Muscle of leg (tissue), 3 donors: ENCODE measurements at regions not wholly inside any gene's neighbourhood (a gene's known extent, or its start where the extent isn't known, plus 50 kb on each side); places are given as distances from the start of the nearest gene placed in this dataset.
"Not testable (repeated sequence)": the region's sequence is repeated elsewhere in the genome, so short reads cannot be mapped to it uniquely, and the experiment has no call there.

Experiments
- DNase-seq: peaks from one replicate; pipeline ENCODE4 v3.0.0; 2013
- H3K27ac ChIP-seq: one replicate; pipeline ENCODE4 v1.5.1; 2013; ENCODE audit warnings: mild to moderate bottlenecking, low read length, control low read depth
- H3K27me3 ChIP-seq: one replicate; pipeline ENCODE4 v1.6.1; 2013; ENCODE audit warnings: low read length; ENCODE audit not compliant: control insufficient read depth, insufficient read depth
- H3K36me3 ChIP-seq: one replicate; pipeline ENCODE4 v1.6.1; 2013; ENCODE audit warnings: low read length; ENCODE audit not compliant: control insufficient read depth, insufficient read depth
- H3K4me1 ChIP-seq: one replicate; pipeline ENCODE4 v1.6.1; 2013; ENCODE audit warnings: low read length; ENCODE audit not compliant: control insufficient read depth, insufficient read depth
- H3K4me3 ChIP-seq: one replicate; pipeline ENCODE4 v1.5.1; 2013; ENCODE audit warnings: low read length, control low read depth
- H3K9me3 ChIP-seq: replicated peaks from 2 replicates; pipeline ENCODE4 v1.6.1; 2013; ENCODE audit warnings: low read depth, low read length; ENCODE audit not compliant: control insufficient read depth
- WGBS: methylation state at CpG from one replicate; pipeline ENCODE4 v1.1.5; 2013; ENCODE audit warnings: missing lambda C conversion rate; ENCODE audit not compliant: insufficient coverage; 5-methylcytosine and 5-hydroxymethylcytosine counted together

- WGBS = no CpG with 5 or more reads among the region's 3 CpGs
- Histone ChIP-seq H3K4me1 (no peaks in the 10 kb centered on the region), H3K36me3 (no peaks in the 10 kb centered on the region), H3K27me3 (no peaks in the 10 kb centered on the region), H3K27ac (no peak overlapping the region), H3K9me3 (no peaks in the 10 kb centered on the region), H3K4me3 (no peak overlapping the region)
- no peak for DNase-seq
Observed at GRCh38 chr5:156197042-156197635, 129.8 kb upstream of the SGCD start.

DNA sequence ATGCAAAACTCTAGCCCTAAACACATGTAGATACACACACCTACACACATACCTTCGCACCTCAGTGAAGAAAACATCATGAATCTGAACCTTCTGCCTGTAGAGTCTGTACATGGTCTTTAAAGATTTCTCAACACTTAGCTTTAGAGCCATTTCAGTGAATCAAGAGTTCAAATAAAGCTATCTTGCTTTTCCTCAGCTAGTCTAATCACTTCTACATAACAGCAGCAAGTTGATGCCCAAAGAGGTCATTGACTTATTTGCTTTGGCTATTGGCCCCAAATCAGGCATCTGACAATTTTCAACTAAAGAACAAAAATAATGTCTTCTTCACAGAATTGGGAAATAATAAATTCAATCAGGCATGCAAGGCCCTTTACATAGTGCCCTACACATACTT is 127.9 kb upstream of the SGCD start:
- Histone ChIP-seq H3K36me3 (no peaks in the 10 kb centered on the region), H3K27ac (no peak overlapping the region), H3K9me3 (no peaks in the 10 kb centered on the region), H3K4me1 (no peaks in the 10 kb centered on the region), H3K4me3 (no peak overlapping the region), H3K27me3 (no peaks in the 10 kb centered on the region)
- no peak for DNase-seq
- WGBS = 89% methylated on average over 1 of the region's 1 CpG

DNA sequence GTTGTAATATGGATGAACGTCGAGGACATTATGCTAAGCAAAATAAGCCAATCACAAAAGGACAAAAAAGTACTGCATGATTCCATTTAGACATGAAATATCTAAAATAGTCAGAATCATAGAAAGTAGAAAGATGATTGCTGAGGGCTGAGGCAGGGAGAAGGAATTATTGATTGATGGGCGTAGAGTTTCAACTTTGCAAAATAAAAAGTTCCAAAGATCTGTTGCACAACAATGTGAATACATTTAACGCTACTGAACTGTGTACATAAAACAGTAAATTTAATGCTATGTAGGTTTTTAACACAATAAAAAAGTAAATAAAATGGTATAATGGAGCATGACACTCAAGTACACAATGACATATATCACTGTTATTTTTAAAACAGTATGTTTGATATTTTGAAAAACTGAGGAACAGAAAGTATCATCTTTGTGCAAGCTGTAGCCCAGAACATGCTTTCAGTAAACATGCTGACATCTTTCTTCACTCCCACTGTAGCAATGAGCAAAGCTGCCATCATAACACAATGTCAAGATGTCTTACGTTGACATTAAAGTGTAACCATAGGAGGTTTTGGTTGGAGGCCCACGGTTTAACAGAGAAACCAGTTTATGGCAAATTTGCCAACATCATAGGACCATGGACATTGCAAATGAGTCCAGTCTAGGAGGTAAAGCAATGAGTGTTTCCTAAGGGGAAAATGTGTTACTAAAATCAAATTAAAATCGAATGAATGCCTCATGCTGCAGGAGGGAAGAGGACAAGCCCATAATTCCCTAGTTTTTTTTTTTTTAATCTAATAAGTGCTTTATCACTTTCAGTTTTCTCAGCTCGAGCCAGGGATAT is 125.8 kb upstream of the SGCD start:
- no peaks in the 10 kb centered on the region for H3K36me3 ChIP-seq
- 100% methylated on average over 1 of the region's 8 CpGs for WGBS
- no peak for DNase-seq
- no peak overlapping the region for H3K4me3 ChIP-seq
- H3K9me3 ChIP-seq = no peaks in the 10 kb centered on the region
- no peaks in the 10 kb centered on the region for H3K4me1 ChIP-seq
- H3K27me3 ChIP-seq = no peaks in the 10 kb centered on the region
- no peak overlapping the region for H3K27ac ChIP-seq

- no peak overlapping the region for H3K27ac ChIP-seq
- DNase-seq = peak; percentile 7
- no peaks in the 10 kb centered on the region for H3K9me3 ChIP-seq
- no CpG with 5 or more reads among the region's 3 CpGs for WGBS
- H3K4me1 ChIP-seq = no peaks in the 10 kb centered on the region
- H3K27me3 ChIP-seq = no peaks in the 10 kb centered on the region
- H3K4me3 ChIP-seq = no peak overlapping the region
- no peaks in the 10 kb centered on the region for H3K36me3 ChIP-seq
Observed at GRCh38 chr5:156201788-156202403, 125.1 kb upstream of the SGCD start.

DNA sequence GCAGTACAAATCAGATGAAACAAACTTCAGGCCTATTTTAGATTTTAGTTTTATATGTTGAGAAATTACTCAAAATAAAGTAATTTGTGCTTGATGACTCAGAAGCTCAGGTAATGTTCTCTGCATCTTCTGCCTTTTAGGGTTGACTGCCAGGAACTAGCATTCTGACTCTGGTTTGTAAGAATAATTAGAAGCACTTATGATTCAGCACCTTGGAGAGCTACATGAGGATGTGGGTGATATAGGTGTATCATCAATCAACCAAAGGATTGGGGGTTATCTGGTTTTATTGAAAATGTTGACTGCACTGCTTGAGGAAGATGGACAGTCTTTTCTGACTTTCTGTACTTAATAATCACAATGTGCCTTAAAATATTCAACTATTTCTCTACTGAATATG is 118.7 kb upstream of the SGCD start:
- no peak overlapping the region for H3K4me3 ChIP-seq
- no peaks in the 10 kb centered on the region for H3K27me3 ChIP-seq
- H3K9me3 ChIP-seq = peaks cover 6% of the 10 kb centered on the region
- DNase-seq = peak; percentile 19
- H3K27ac ChIP-seq = no peak overlapping the region
- H3K36me3 ChIP-seq = no peaks in the 10 kb centered on the region
- no peaks in the 10 kb centered on the region for H3K4me1 ChIP-seq

- H3K9me3 ChIP-seq = no peaks in the 10 kb centered on the region
- H3K27ac ChIP-seq = no peak overlapping the region
- H3K36me3 ChIP-seq = no peaks in the 10 kb centered on the region
- DNase-seq = no peak
- no CpG with 5 or more reads among the region's 2 CpGs for WGBS
- H3K4me3 ChIP-seq = no peak overlapping the region
- no peaks in the 10 kb centered on the region for H3K27me3 ChIP-seq
- no peaks in the 10 kb centered on the region for H3K4me1 ChIP-seq
Observed at GRCh38 chr5:156218367-156219158, 108.4 kb upstream of the SGCD start.

DNA sequence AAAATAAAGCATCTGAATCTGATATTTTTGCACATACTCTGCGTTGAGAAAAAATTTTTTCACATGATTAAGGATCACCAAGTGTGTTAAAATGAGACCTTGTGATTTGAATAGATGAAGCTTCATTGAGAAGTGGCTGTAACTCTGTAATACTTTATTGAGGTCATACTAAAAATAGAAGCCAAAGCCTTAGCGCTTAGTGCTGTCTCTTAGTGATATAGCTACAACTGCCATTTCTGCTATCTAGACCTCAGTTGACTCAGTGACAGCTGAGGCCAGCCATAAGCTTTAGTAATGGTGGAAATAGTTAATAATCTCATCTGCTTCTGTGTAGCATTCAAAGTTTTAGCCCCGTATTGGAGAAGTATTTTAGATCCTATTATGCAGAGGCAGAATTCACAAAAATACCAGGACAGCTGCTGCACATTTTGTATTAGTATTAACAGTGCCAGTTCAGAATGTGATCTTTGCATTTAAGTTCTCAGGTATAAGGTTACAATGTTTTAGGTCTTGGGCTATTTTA is 107.4 kb upstream of the SGCD start:
- Histone ChIP-seq H3K4me1 (no peaks in the 10 kb centered on the region), H3K9me3 (no peaks in the 10 kb centered on the region), H3K36me3 (no peaks in the 10 kb centered on the region), H3K4me3 (no peak overlapping the region), H3K27me3 (no peaks in the 10 kb centered on the region), H3K27ac (no peak overlapping the region)
- WGBS = no CpG with 5 or more reads among the region's 3 CpGs
- DNase-seq = peak; percentile 43

DNA sequence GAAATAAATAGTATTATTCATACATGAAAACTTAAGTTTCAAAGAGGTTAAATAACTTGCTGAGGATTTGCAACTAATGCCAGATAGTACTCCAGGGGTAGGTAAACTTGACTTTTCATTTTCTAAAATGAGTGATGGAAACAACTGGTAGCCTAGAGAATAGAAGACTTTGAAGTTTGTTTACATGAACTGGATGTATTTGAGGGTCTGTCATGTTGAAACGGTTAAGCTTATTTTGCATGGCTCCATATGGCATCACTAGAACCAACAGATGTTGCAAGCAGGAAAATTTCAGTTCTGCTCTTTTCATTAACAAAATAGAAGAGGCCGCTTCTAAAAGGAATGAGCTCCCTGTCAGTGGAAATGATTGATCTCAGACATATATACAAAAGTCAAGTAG is 105.1 kb upstream of the SGCD start:
- DNase-seq = peak; percentile 59
- Histone ChIP-seq H3K27me3 (no peaks in the 10 kb centered on the region), H3K9me3 (no peaks in the 10 kb centered on the region), H3K4me1 (no peaks in the 10 kb centered on the region), H3K4me3 (no peak overlapping the region), H3K27ac (peak overlapping the region; percentile 25), H3K36me3 (no peaks in the 10 kb centered on the region)
- no CpG with 5 or more reads among the region's 2 CpGs for WGBS

DNA sequence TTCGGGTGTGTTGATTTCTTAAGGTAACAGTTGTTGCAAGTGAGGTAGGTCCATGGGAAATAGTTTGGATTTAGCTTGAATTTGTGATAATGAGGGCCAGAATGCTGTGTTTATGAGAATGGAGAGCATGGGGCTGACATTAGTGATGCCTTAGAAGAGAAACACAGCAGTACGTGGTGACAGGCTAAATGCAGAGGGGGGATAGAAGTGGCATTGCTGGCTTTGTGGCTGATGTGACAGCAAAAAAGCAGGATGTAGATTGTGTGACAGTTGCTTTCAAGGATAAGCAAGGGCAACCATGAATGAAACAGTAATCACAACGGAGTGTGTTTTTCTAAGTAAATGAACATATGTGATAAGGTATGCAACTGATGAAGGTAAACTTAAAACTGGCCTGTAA is 103.4 kb upstream of the SGCD start:
- Histone ChIP-seq H3K9me3 (no peaks in the 10 kb centered on the region), H3K36me3 (no peaks in the 10 kb centered on the region), H3K27ac (no peak overlapping the region), H3K27me3 (no peaks in the 10 kb centered on the region), H3K4me3 (no peak overlapping the region), H3K4me1 (no peaks in the 10 kb centered on the region)
- WGBS = 70% methylated on average over 2 of the region's 3 CpGs
- DNase-seq = no peak

DNA sequence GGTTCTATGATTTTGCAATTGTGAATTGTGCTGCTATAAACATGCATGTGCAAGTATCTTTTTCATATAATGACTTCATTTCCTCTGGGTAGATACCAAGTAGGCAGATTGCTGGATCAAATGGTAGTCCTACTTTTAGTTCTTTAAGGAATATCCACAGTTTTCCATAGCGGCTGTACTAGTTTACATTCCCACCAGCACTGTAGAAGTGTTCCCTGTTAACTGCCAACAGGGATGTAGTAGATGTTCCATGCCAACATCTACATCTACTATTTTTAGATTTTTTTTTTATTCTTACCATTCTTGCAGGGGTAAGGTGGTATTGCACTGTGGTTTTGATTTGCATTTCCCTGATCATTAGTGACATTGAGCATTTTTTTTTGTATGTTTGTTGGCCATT is 100.5 kb upstream of the SGCD start:
- not testable (repeated sequence) for H3K27ac ChIP-seq, H3K4me3 ChIP-seq, DNase-seq, H3K4me1 ChIP-seq, H3K9me3 ChIP-seq, H3K36me3 ChIP-seq, H3K27me3 ChIP-seq
- WGBS = 100% methylated on average over 1 of the region's 1 CpG
